Astrocyte of the cerebellum (primary cell): ENCODE measurements at regions not wholly inside any gene's neighbourhood (a gene's known extent, or its start where the extent isn't known, plus 50 kb on each side); places are given as distances from the start of the nearest gene placed in this dataset.

Experiments used
- DNase-seq: peaks from one replicate; pipeline ENCODE4 v3.0.0-alpha.2; 2011; ENCODE audit warnings: low read depth
- H3K4me3 ChIP-seq: 2 replicates; pipeline ENCODE4 v1.5.1; 2011; ENCODE audit warnings: mild to moderate bottlenecking, low read depth, low read length, moderate library complexity
- in situ Hi-C: cut with HindIII; loops from 2 replicates; pipeline ENCODE4 v1.10.0; 2017; ENCODE audit warnings: low sequenced_read_pairs
- TF ChIP-seq, protein P1 (sequence below): IDR thresholded peaks from 2 replicates; pipeline ENCODE4 v1.5.1; 2012; ENCODE audit warnings: low read length, low read depth, moderate library complexity, mild to moderate bottlenecking; ENCODE audit errors: missing control alignments

DNA sequence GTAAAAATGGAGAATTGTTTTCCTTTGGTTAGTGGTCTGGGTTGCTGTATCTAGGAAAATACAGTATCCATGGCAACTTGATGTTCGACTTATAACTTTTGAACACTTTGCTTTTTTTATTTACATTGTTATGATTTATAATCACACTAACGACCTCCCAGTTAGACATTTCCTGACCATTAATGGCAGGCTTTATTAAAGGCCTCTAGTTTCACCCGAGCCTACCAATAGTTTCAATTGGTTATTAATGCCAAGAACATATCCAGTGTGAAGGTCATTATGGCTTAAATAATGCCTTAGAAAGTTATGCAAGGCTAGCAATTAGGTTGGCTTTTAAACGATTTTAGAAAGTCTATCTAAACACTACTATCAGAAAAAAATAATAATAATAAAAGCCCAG, 452.0 kb downstream of the DMRTA1 start:
- TF ChIP-seq, protein P1, sequence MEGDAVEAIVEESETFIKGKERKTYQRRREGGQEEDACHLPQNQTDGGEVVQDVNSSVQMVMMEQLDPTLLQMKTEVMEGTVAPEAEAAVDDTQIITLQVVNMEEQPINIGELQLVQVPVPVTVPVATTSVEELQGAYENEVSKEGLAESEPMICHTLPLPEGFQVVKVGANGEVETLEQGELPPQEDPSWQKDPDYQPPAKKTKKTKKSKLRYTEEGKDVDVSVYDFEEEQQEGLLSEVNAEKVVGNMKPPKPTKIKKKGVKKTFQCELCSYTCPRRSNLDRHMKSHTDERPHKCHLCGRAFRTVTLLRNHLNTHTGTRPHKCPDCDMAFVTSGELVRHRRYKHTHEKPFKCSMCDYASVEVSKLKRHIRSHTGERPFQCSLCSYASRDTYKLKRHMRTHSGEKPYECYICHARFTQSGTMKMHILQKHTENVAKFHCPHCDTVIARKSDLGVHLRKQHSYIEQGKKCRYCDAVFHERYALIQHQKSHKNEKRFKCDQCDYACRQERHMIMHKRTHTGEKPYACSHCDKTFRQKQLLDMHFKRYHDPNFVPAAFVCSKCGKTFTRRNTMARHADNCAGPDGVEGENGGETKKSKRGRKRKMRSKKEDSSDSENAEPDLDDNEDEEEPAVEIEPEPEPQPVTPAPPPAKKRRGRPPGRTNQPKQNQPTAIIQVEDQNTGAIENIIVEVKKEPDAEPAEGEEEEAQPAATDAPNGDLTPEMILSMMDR = no peak
- DNase-seq = no peak
- in situ Hi-C loops = no loop called here
- no peak overlapping the region for H3K4me3 ChIP-seq

DNA sequence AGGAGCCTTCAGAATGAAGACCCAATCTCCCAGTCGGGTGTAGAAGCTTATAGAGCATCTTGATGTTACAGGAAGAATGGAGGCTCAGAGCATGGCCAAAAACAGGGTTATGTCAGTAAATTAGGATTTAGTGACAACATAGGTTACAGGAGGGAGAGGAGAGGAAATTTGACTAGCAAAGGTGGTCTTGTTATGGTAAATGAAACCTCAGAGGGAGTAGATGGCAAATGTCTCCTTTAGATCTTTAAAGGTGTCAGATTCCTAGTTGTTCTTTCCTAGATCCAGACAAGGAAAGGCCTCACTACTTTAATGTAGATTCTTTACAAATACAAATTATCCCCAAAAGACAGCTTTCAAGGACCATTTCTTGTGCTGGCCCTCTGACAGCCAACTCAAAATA, 465.0 kb downstream of the DMRTA1 start:
- in situ Hi-C loops = no loop called here

DNA sequence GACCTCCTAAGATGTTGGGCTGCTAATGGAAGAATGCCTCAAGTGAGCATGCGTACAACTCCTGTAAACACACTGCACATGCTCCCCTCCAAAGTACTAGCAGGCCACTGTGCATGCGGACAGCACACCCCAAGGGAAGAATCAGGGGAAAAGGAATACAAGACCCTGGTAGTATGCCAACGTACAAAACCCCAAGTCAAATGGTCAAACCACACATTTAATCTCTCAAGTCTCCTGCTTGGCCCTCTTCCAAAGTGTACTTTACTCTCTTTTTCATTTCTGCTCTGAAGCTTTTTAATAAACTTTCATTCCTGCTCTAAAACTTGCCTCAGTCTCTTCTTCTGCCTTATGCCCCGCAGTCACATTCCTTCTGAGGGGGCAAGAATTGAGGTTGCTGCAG, 466.4 kb downstream of the DMRTA1 start:
- H3K4me3 ChIP-seq = no peak overlapping the region
- TF ChIP-seq, protein P1 = no peak
- no peak for DNase-seq
- in situ Hi-C loops = no loop called here

More for the DNA sequence above, 465.0 kb downstream of the DMRTA1 start:
- no peak overlapping the region for H3K4me3 ChIP-seq
- DNase-seq = no peak
- TF ChIP-seq, protein P1 = no peak

DNA sequence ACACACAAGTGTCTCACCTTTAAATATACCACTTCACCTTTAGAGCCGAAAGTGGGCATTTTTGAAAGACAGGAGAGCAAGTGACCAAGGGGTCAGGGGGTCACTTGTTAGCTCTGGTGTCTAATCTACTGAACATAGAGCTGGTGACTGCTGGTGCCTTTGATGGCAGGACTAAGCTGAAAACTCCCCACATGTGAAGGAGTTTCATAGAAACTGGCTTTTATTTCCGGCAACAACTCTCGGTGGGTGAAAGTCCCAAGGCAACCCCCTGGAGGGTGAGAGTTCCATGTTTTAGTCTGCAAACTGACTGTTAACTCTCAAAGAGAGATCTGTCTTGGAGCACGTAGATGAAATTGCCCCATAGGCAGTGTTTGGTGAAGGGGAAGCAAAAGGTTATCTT, 466.9 kb downstream of the DMRTA1 start:
- H3K4me3 ChIP-seq = no peak overlapping the region
- no peak for DNase-seq
- in situ Hi-C loops = no loop called here
- TF ChIP-seq, protein P1 = no peak

DNA sequence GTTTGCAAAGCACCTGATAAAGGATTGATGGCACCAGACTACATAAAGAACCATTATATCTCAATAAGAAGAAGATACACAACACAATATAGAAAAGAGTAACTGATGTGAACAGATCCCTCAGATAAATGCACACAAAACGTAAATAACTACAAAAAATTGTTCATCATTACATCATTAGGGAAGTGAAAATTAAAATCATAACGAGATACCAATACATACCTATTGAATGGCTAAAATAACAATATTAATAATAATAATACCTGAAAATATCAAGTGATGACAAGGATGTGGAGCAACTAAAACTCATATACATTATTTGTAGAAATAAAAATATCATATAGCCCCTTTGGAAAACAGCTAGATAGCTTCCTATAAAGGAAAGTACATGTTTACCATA, 469.5 kb downstream of the DMRTA1 start:
- in situ Hi-C loops = no loop called here
- H3K4me3 ChIP-seq = no peak overlapping the region
- TF ChIP-seq, protein P1 = no peak
- no peak for DNase-seq

DNA sequence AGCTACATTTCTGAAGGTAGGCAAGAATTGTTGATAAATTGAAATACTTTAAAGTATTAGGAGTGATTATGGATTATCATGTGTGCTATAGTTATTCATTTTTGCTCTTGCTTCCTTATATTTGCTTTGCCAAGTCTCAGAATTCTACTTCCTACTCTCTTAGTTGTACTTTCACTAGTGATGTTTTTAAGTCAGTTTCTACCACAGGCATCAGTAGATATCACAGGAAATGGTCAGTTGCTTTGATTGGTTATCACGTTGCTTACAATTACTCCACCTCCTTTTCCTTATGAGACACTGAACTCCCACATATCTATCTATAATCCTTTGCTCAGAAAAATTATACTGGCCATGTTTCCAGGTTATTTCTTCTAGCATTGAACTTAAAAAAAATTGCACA, 472.8 kb downstream of the DMRTA1 start:
- in situ Hi-C loops = no loop called here
- no peak for DNase-seq
- H3K4me3 ChIP-seq = no peak overlapping the region

More for the DNA sequence above, 472.8 kb downstream of the DMRTA1 start:
- TF ChIP-seq, protein P1 = no peak
